ENCODE measurements at regions not wholly inside any gene's neighbourhood (a gene's known extent, or its start where the extent isn't known, plus 50 kb on each side); places are given as distances from the start of the nearest gene placed in this dataset.

- Histone ChIP-seq H3K36me3 (ENCODE audit: control insufficient read depth, insufficient read depth, low read length) (no peaks in the 10 kb centered on the region), H2AFZ (ENCODE audit: low read depth, low read length) (no peak overlapping the region), H3K4me1 (replicated peaks in 1 of 2; ENCODE audit: control insufficient read depth in 2 of 2, insufficient read depth in 2 of 2, low read length in 2 of 2) (no peaks in the 10 kb centered on the region), H3K9ac (ENCODE audit: insufficient read depth in 1 of 2, low read depth in 2 of 2, low read length in 2 of 2) (no peak overlapping the region), H3K9me1 (ENCODE audit: control insufficient read depth, insufficient read depth, low read length) (no peaks in the 10 kb centered on the region), H3K27me3 (ENCODE audit: control insufficient read depth in 2 of 2, insufficient read depth in 2 of 2, low read length in 2 of 2) (no peaks in the 10 kb centered on the region), H3K4me2 (ENCODE audit: insufficient read depth, low read length) (no peak overlapping the region), H3K9me3 (replicated peaks; ENCODE audit: control insufficient read depth, insufficient read depth, low read depth, low read length) (no peaks in the 10 kb centered on the region), H3K79me2 (ENCODE audit: control insufficient read depth, insufficient read depth, low read length) (no peaks in the 10 kb centered on the region), H3K27ac (ENCODE audit: extremely low read depth, low read depth, low read length) (no peak overlapping the region), H3K4me3 (no peak overlapping the region), H4K20me1 (replicated peaks; ENCODE audit: control insufficient read depth, insufficient read depth, low read length) (no peaks in the 10 kb centered on the region)
- DNase-seq (ENCODE audit: extremely low read depth in 1 of 4, low spot score in 3 of 4) (no peak), FAIRE-seq (no peak), ATAC-seq (no peak)
- in situ Hi-C loops (cut with MboI), result no loop called here
- ChIA-PET POLR2A (interaction anchor here (1.3 to 3.4 kb wide), 2 partner anchors 12 to 13 kb away, joined by 6 to 9 read pairs; no protein-coding TSS in a partner anchor), CTCF (ENCODE audit: low intra/inter-chr PET ratio) (no interaction called here)
- intact Hi-C loops (cut with micrococcal nuclease), result loop anchor here (10.0 kb wide), 1 partner anchor 119 kb away; no protein-coding TSS in a partner anchor
- WGBS (ENCODE audit: insufficient coverage, low coverage, missing lambda C conversion rate), result 0% methylated on average over 2 of the region's 2 CpGs
- TF ChIP-seq HINFP (tag; conservative IDR thresholded peaks at IDR 0.05; ENCODE audit: low read depth) (no peak), MAZ (CRISPR knock-in tag; conservative IDR thresholded peaks at IDR 0.05 in 1 of 2, IDR thresholded peaks at IDR 0.05 in 1 of 2) (no peak), ZNF384 (IDR thresholded peaks at IDR 0.05; ENCODE audit: low read depth, low read length) (no peak), TCF15 (CRISPR knock-in tag; IDR thresholded peaks at IDR 0.05) (no peak), NCOA2 (IDR thresholded peaks at IDR 0.05; ENCODE audit: partially characterized antibody in 2 of 2) (no peak), POLR2B (IDR thresholded peaks at IDR 0.05; ENCODE audit: low read depth, partially characterized antibody) (no peak), HNRNPK (IDR thresholded peaks at IDR 0.05; ENCODE audit: low read depth, low read length, poor library complexity, severe bottlenecking) (no peak)
- no TSS peak for BruUV-seq (replicated peaks)
Observed at GRCh38 chr6:16953905-16954304, 147.9 kb upstream of the STMND1 start.

Measured in K562 (cell line).